H9 (cell line): ENCODE measurements at regions not wholly inside any gene's neighbourhood (a gene's known extent, or its start where the extent isn't known, plus 50 kb on each side); places are given as distances from the start of the nearest gene placed in this dataset.

ENCODE experiments used
- DNase-seq: peaks from one replicate; pipeline ENCODE4 v3.0.0-alpha.2; 2017
- H2AFZ ChIP-seq: one replicate; pipeline ENCODE4 v1.6.1; 2013; ENCODE audit warnings: mild to moderate bottlenecking, low read length, control low read depth, moderate library complexity
- H2AK5ac ChIP-seq: 2 replicates; pipeline ENCODE4 v1.6.1; 2013; ENCODE audit warnings: low read length, control low read depth, mixed read lengths; ENCODE audit not compliant: insufficient read length
- H2BK120ac ChIP-seq: one replicate; pipeline ENCODE4 v1.6.1; 2013; ENCODE audit warnings: low read depth, mild to moderate bottlenecking, low read length, control low read depth, inconsistent platforms; ENCODE audit not compliant: poor library complexity, severe bottlenecking
- H2BK12ac ChIP-seq: 2 replicates; pipeline ENCODE4 v1.6.1; 2013; ENCODE audit warnings: low read length, control low read depth, mixed read lengths, low read depth; ENCODE audit not compliant: insufficient read length
- H2BK15ac ChIP-seq: 2 replicates; pipeline ENCODE4 v1.6.1; 2013; ENCODE audit warnings: low read depth, low read length, control low read depth
- H2BK20ac ChIP-seq: one replicate; pipeline ENCODE4 v1.6.1; 2013; ENCODE audit warnings: low read depth, mild to moderate bottlenecking, low read length, control low read depth, inconsistent platforms; ENCODE audit not compliant: poor library complexity, severe bottlenecking
- H2BK5ac ChIP-seq: 2 replicates; pipeline ENCODE4 v1.6.1; 2013; ENCODE audit warnings: low read length, control low read depth, mixed read lengths; ENCODE audit not compliant: insufficient read length
- H3K14ac ChIP-seq: 2 replicates; pipeline ENCODE4 v1.6.1; 2013; ENCODE audit warnings: low read length, control low read depth; ENCODE audit not compliant: insufficient read depth
- H3K18ac ChIP-seq: 2 replicates; pipeline ENCODE4 v1.6.1; 2013; ENCODE audit warnings: low read depth, mild to moderate bottlenecking, mixed read lengths, low read length, control low read depth; ENCODE audit not compliant: insufficient read length
- H3K23ac ChIP-seq: 2 replicates; pipeline ENCODE4 v1.6.1; 2013; ENCODE audit warnings: low read length, control low read depth, mixed read lengths, low read depth; ENCODE audit not compliant: insufficient read length
- H3K23me2 ChIP-seq: 2 replicates; pipeline ENCODE4 v1.6.1; 2013; ENCODE audit warnings: low read depth, mild to moderate bottlenecking, mixed read lengths, low read length, control low read depth; ENCODE audit not compliant: insufficient read length, poor library complexity, severe bottlenecking
- H3K27ac ChIP-seq: 2 replicates; pipeline ENCODE4 v1.5.1; 2013; ENCODE audit warnings: low read length, control low read depth, mixed read lengths, low read depth; ENCODE audit not compliant: insufficient read length
- H3K27me3 ChIP-seq: 2 replicates; pipeline ENCODE4 v1.6.1; 2013; ENCODE audit warnings: low read length, control low read depth, inconsistent platforms; ENCODE audit not compliant: insufficient read depth
- H3K4ac ChIP-seq: 2 replicates; pipeline ENCODE4 v1.6.1; 2013; ENCODE audit warnings: low read depth, mild to moderate bottlenecking, control low read depth, inconsistent platforms, low read length, moderate library complexity
- H3K4me1 ChIP-seq: 2 replicates; pipeline ENCODE4 v1.6.1; 2013; ENCODE audit warnings: low read length, control low read depth, inconsistent platforms; ENCODE audit not compliant: insufficient read depth
- H3K4me2 ChIP-seq: 2 replicates; pipeline ENCODE4 v1.6.1; 2013; ENCODE audit warnings: low read length, control low read depth, mixed read lengths; ENCODE audit not compliant: insufficient read length, insufficient read depth
- H3K56ac ChIP-seq: 2 replicates; pipeline ENCODE4 v1.6.1; 2013; ENCODE audit warnings: low read depth, mild to moderate bottlenecking, mixed read lengths, low read length, control low read depth; ENCODE audit not compliant: insufficient read length
- H3K79me1 ChIP-seq: 2 replicates; pipeline ENCODE4 v1.6.1; 2013; ENCODE audit warnings: low read depth, mild to moderate bottlenecking, moderate library complexity, low read length, control low read depth, inconsistent platforms; ENCODE audit not compliant: insufficient read depth, poor library complexity, severe bottlenecking
- H3K79me2 ChIP-seq: 2 replicates; pipeline ENCODE4 v1.6.1; 2013; ENCODE audit warnings: low read length, control low read depth, inconsistent platforms; ENCODE audit not compliant: insufficient read depth
- H3K9ac ChIP-seq: 2 replicates; pipeline ENCODE4 v1.6.1; 2013; ENCODE audit warnings: low read length, control low read depth, mixed read lengths; ENCODE audit not compliant: insufficient read length; ENCODE audit errors: extremely low read depth
- H3K9me3 ChIP-seq: one replicate; pipeline ENCODE4 v1.6.1; 2013; ENCODE audit warnings: low read depth, low read length, inconsistent platforms; ENCODE audit not compliant: control insufficient read depth
- H3T11ph ChIP-seq: one replicate; pipeline ENCODE4 v1.6.1; 2013; ENCODE audit warnings: mild to moderate bottlenecking, low read length, control low read depth, inconsistent platforms
- H4K20me1 ChIP-seq: one replicate; pipeline ENCODE4 v1.6.1; 2013; ENCODE audit not compliant: control insufficient read depth, insufficient read length, insufficient read depth
- H4K5ac ChIP-seq: 2 replicates; pipeline ENCODE4 v1.6.1; 2013; ENCODE audit warnings: low read depth, mild to moderate bottlenecking, mixed read lengths, low read length, control low read depth; ENCODE audit not compliant: insufficient read length
- H4K8ac ChIP-seq: replicated peaks from 2 replicates; pipeline ENCODE4 v1.6.1; 2013; ENCODE audit warnings: low read length, control low read depth, mixed read lengths, low read depth; ENCODE audit not compliant: insufficient read length
- H4K91ac ChIP-seq: 2 replicates; pipeline ENCODE4 v1.6.1; 2013; ENCODE audit warnings: low read depth, mild to moderate bottlenecking, moderate library complexity, mixed read lengths, low read length, control low read depth; ENCODE audit not compliant: insufficient read length
- H3K27ac Mint-ChIP-seq, 3 experiments: 2 replicates in 2 of 3; 3 replicates in 1 of 3; pipeline ENCODE4 v1.8.0; 2020 to 2021; ENCODE audit warnings: mixed read lengths in 3 of 3, mild to moderate bottlenecking in 1 of 3, moderate library complexity in 1 of 3
- H3K27me3 Mint-ChIP-seq: 2 replicates; pipeline ENCODE4 v1.8.0; 2021; ENCODE audit warnings: low read depth, mild to moderate bottlenecking, moderate library complexity, mixed read lengths
- H3K36me3 Mint-ChIP-seq, 3 experiments: 2 replicates in 2 of 3; 3 replicates in 1 of 3; pipeline ENCODE4 v1.8.0; 2020 to 2021; ENCODE audit warnings: low read depth in 3 of 3, mixed read lengths in 3 of 3; ENCODE audit not compliant: insufficient read depth in 1 of 3
- H3K4me1 Mint-ChIP-seq, 2 experiments: 2 replicates each; pipeline ENCODE4 v1.8.0; 2020; ENCODE audit warnings: mixed read lengths in 2 of 2
- H3K4me3 Mint-ChIP-seq, 2 experiments: 2 replicates in 1 of 2; 3 replicates in 1 of 2; pipeline ENCODE4 v1.8.0; 2020 to 2021; ENCODE audit warnings: mild to moderate bottlenecking in 2 of 2, mixed read lengths in 2 of 2, moderate library complexity in 1 of 2
- H3K9me3 Mint-ChIP-seq, 2 experiments: 2 replicates in 1 of 2; 3 replicates in 1 of 2; pipeline ENCODE4 v1.8.0; 2020; ENCODE audit warnings: mild to moderate bottlenecking in 2 of 2, mixed read lengths in 2 of 2, moderate library complexity in 1 of 2
- CTCF ChIP-seq: fragments of 200-600 bp; sonication (generic); conservative IDR thresholded peaks from 3 replicates; pipeline ENCODE4 v1.8.0; 2021; ENCODE audit warnings: antibody characterized with exemption, mild to moderate bottlenecking
- WGBS: extraction: QIAGEN DNeasy Blood & Tissue Kit; methylation state at CpG from one replicate; pipeline ENCODE4 v1.1.7; 2013; ENCODE audit warnings: missing lambda C conversion rate, low lambda C conversion rate, mixed read lengths; ENCODE audit not compliant: insufficient read length; ENCODE audit errors: extremely low coverage; 5-methylcytosine and 5-hydroxymethylcytosine counted together

GRCh38 chr20:48234951-48235350 lies 449.7 kb upstream of the SULF2 start:
- no peak overlapping the region for H3K4me3 Mint-ChIP-seq
- Histone ChIP-seq H3K4me2 (no peak overlapping the region), H3K14ac (no peak overlapping the region), H2BK15ac (no peak overlapping the region), H2AK5ac (no peak overlapping the region), H2AFZ (no peak overlapping the region), H3K23ac (no peak overlapping the region), H4K8ac (no peak overlapping the region), H2BK20ac (no peak overlapping the region), H3K9ac (no peak overlapping the region), H2BK120ac (no peak overlapping the region), H3T11ph (no peak overlapping the region), H3K79me2 (no peaks in the 10 kb centered on the region), H3K27me3 (no peaks in the 10 kb centered on the region), H3K4me1 (peaks cover 3% of the 10 kb centered on the region; the same call in 1 of the 2 replicates), H3K23me2 (no peaks in the 10 kb centered on the region), H3K56ac (no peak overlapping the region), H3K4ac (no peak overlapping the region), H3K9me3 (no peaks in the 10 kb centered on the region), H3K18ac (no peak overlapping the region), H4K20me1 (no peaks in the 10 kb centered on the region), H2BK12ac (no peak overlapping the region), H4K5ac (no peak overlapping the region), H3K27ac (no peak overlapping the region), H2BK5ac (no peak overlapping the region), H3K79me1 (no peaks in the 10 kb centered on the region), H4K91ac (no peak overlapping the region)
- no peak for DNase-seq
- peaks cover 4 to 9% of the 10 kb centered on the region in 2 experiments; a peak in 4 of 5 replicates for H3K9me3 Mint-ChIP-seq
- peaks cover 6 to 13% of the 10 kb centered on the region in 2 experiments for H3K4me1 Mint-ChIP-seq
- peaks cover 0 to 4% (median 3%) of the 10 kb centered on the region in 3 experiments; a peak in 4 of 7 replicates for H3K36me3 Mint-ChIP-seq
- no peak for TF ChIP-seq CTCF
- no peaks in the 10 kb centered on the region; the same call in 1 of the 2 replicates for H3K27me3 Mint-ChIP-seq
- no peak overlapping the region for H3K27ac Mint-ChIP-seq
- WGBS = no CpG with 5 or more reads among the region's 6 CpGs
